GM13977 (cell line): ENCODE measurements at regions not wholly inside any gene's neighbourhood (a gene's known extent, or its start where the extent isn't known, plus 50 kb on each side); places are given as distances from the start of the nearest gene placed in this dataset.

Experiments
- DNase-seq: peaks from one replicate; pipeline ENCODE4 v3.0.0; 2012; ENCODE audit warnings: low spot score
- in situ Hi-C: fragments of 300-500 bp; cut with MboI; formaldehyde crosslinking; loops from one replicate; pipeline ENCODE4 v1.12.0; 2022; ENCODE audit warnings: low sequenced_read_pairs, low pct_unique_long_range_greater_than_20kb, mixed read lengths, inconsistent platforms; ENCODE audit not compliant: unreplicated experiment
- TF ChIP-seq, protein P1 (sequence below): IDR thresholded peaks from 2 replicates; pipeline ENCODE4 v1.5.1; 2012; ENCODE audit warnings: mild to moderate bottlenecking, control low read depth; ENCODE audit not compliant: insufficient read depth; ENCODE audit errors: extremely low read depth, missing control alignments

DNA sequence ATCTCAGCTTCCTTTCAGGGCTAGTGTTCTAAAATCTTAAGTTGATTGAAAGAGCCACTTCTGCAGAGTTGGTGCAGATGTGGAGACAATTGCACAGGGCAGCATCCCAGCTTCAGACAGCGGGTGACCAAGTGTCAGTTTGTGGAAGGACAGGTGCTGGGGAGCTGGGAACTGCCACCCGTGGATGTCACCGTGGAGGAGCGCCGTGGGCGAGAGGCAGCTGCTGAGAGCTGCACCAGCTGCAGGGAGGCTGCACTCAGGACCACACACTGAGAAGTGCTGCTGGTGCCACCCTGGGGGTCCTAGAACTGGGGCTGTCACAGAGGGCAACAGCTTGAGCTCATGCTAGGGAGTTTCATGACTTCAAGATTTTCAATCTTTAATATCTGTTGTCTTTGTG is 543.0 kb upstream of the FZD8 start:
- in situ Hi-C loops = no loop called here
- TF ChIP-seq, protein P1, sequence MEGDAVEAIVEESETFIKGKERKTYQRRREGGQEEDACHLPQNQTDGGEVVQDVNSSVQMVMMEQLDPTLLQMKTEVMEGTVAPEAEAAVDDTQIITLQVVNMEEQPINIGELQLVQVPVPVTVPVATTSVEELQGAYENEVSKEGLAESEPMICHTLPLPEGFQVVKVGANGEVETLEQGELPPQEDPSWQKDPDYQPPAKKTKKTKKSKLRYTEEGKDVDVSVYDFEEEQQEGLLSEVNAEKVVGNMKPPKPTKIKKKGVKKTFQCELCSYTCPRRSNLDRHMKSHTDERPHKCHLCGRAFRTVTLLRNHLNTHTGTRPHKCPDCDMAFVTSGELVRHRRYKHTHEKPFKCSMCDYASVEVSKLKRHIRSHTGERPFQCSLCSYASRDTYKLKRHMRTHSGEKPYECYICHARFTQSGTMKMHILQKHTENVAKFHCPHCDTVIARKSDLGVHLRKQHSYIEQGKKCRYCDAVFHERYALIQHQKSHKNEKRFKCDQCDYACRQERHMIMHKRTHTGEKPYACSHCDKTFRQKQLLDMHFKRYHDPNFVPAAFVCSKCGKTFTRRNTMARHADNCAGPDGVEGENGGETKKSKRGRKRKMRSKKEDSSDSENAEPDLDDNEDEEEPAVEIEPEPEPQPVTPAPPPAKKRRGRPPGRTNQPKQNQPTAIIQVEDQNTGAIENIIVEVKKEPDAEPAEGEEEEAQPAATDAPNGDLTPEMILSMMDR = no peak
- DNase-seq = no peak

GRCh38 chr10:36183726-36184125 is 541.6 kb upstream of the FZD8 start:
- in situ Hi-C loops = no loop called here
- no peak for DNase-seq
- TF ChIP-seq, protein P1 = no peak

DNA sequence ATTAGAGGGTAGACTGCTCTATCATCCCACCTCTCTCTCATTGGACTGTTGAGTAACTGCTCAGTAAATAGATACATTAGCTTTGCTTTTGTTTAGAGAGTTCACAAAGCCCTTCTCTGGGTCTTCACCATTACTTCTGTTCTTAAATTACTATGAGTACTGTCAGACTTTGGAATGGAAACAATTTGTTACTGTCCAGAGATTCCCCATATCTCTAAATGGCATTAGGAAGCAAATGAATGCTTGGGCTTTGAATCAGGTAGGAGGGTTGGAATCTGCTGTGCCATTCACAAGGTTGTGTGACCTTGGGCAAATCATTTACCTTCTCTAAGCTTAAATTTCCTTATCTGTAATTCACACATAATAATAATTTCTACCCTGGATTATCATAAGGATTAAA is 541.0 kb upstream of the FZD8 start:
- in situ Hi-C loops = no loop called here
- DNase-seq = no peak

GRCh38 chr10:36182606-36183005 is 540.5 kb upstream of the FZD8 start:
- TF ChIP-seq, protein P1 = no peak
- in situ Hi-C loops = no loop called here
- DNase-seq = no peak

More for the DNA sequence above, 541.0 kb upstream of the FZD8 start:
- TF ChIP-seq, protein P1 = no peak

DNA sequence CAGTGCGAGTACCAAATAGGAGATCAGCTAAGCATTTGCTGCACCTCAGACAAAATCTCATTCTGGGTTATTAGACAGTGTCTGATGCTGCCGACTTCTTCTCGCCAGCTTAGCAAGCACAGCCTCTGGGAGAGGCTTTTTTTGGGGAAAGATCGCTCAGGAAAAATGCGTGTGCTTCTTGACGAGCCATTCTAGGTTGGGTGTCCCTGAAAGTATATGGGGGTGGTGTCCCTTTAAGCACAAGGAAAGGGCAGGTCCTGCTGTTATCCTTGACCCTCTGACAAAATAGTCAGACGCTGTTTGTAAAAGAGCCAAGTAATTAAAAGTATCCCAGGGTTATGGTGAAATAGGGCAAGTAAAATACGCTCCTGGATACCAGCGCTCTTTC is 540.1 kb upstream of the FZD8 start:
- in situ Hi-C loops = no loop called here
- TF ChIP-seq, protein P1 = no peak
- no peak for DNase-seq

- TF ChIP-seq, protein P1 = no peak
- DNase-seq = no peak
- in situ Hi-C loops = no loop called here
These were observed 539.5 kb upstream of the FZD8 start for GRCh38 chr10:36181426-36182178.
